HG03469 (cell line): ENCODE measurements at regions not wholly inside any gene's neighbourhood (a gene's known extent, or its start where the extent isn't known, plus 50 kb on each side); places are given as distances from the start of the nearest gene placed in this dataset.

Source experiments
- ATAC-seq: cut with Tn5 transposase; IDR thresholded peaks from one replicate; pipeline ENCODE4 v1.9.1; 2021; ENCODE audit warnings: mild to moderate bottlenecking, moderate library complexity, moderate number of reproducible peaks; ENCODE audit not compliant: unreplicated experiment

DNA sequence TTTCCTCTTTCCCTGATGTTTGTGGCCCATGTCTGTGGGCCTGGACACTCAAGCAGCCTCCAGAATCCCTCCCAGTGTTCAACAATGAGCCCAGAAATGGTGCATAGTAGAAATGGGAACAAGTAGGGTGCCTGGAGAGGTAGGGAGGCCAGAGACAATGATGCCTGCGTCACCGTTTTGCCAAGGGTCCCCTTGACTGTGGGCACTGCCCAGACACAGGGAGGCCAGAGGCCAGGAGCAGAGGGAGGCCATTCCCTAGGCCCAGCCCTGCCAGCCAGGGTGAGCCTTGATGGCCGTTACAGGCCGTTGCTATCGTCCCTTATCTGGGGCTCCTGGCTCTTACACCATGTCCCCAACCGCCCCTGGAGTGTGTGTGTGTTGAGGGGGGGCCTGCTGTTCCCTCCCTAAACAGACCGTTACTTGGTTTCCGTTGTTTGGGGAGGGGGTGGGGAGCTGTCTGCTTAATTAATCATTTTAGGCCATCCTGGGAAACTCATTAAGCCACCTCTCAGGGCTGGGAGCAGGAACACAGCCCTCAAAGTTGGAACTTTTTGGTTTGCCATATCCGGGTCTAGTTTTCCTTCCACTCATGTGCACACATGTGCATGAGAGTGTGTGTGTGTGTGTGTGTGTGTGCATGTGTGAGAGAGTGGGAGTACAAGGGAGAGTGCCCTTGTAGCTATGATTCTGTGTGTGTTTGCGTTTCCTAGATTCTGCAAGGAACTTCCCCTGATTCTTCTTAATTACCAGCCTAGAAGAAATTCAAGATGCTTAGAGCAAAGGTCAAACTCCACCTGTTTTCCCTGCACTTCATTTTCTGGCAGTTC, 135.2 kb upstream of the HAAO start:
- ATAC-seq = no peak

DNA sequence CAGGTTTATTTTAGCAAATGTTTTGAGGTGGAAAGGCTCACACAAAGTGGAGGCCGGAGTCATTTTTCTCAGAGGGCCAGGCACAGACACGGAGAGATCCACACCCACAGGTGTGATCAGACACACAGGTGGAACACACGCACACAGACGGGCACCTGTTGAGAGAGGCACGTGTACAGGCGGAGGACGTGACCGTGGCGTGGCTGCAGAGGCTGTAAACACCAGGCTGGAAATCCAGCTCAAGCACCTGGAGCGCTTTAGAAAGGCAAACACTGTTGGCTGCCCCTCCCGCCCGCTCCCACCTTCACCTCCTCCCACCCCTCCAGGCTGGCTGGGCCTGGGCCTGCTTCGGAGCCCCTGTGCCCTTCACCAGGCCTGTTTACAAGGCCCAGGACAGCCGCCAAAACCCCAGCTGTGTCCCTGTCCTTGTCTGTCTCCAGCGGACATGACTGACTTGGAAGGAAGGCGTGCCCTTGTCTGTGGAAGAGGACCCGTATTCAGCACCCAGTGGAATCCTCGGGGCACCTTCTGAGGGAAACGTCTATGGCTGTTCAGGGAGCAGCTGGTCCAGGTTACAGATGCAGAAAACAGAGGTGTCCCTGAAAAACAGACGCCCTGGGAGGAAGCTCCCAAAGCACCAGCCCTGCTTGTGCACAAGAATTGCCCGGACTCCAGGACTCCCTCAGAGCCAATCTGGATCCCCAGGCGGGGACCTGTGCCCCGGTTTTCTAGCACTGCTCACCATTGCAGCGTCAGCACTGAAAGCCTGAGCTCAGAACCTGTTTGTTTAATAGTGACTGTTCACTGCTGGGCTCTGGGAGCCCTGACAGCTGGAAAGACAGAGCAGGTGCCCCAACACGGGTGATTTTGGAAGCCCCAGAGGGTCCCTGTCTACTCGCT, 134.3 kb upstream of the HAAO start:
- ATAC-seq = no peak

DNA sequence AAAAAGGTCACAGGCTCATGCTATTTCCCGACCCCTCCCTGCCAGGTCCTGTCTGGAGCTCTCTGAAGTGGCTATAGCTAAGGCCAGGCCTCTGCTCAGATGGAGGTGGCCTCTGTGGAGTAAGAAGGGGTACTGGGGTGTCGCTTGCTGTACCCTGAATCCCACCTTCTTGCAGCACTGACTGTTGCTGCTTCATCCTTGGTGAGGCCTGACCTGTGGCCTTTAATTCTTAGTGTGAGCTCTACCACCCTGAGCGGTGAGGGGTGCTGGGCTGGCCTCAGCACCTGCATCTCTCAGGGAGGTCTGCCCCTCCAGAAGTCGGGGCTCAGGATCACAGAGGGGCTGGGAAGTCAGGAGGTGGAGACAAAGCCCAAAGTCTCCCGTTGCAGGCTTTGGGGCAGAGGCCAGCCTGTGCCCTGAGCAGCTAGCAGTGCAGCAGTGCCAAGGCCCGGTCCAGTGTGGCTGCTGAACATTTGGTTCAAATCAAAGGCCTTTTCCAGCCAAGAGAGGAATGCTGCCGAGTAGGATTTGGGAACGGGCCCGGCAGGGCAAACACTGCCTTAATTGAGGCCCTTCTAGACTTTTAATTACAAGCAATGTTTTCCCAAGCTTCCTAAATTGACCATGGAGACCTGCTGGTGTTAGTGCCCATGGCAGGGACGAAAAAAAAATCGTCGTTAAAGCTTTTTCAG, 133.5 kb upstream of the HAAO start:
- ATAC-seq = no peak

DNA sequence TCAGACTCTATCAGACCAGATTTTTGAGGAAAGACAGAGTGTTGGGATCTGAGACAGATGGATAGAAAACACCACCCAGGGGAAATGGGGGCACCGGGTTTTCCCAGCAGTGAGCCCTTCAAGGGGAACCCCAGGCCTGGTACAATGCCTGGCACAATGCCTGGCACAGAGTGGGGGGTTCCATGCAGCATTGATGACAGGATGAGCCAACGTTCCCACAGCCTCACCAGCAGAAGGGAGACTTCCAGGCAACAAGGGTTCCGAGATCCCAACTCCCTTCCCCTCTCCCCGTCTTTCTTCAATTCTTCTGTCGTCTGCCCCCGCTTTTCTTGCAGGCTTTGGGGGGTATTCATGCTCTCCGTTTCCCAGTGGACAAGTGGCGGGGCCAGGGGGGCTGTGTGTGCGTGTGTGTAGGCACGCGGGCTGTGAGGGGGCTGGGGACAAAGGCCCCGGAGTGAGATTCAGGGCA, 132.1 kb upstream of the HAAO start:
- ATAC-seq = no peak

DNA sequence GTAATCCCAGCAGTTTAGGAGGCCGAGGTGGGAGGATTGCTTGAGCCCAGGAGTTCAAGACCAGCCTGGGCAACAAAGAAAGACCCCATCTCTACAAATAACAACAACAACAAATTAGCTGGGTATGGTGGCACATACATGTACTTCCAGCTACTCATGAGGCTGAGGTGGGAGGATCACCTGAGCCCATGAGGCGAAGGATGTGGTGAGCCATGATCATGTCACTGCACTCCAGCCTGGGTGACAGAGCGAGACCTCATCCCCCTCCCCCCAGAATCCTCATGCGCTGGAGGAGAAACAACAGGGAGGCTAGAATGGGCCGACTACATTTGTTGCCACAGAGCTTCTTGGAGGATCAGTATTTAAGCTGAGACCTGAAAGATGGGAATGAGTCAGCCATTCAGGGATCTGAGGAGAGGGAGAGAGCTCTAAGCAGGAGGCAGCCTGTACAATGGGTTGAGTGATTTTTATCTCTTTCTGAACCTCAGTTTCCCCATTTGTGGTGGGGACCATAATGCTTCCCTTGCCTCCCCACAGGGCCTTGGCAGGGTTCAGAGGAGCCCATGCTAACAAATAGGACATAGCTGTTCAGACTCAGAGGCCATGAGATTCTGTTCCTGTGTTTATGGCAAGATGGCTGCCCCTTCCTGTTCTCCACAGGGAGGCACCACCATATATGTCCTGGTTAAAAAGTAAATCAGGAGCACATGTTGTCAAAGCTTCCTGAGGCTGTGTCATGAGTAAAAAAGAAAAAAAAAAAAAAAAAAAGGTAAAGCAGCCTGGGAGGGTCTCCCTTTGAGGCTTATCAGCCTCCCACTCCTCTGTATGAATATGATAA, 131.4 kb upstream of the HAAO start:
- ATAC-seq = no peak

DNA sequence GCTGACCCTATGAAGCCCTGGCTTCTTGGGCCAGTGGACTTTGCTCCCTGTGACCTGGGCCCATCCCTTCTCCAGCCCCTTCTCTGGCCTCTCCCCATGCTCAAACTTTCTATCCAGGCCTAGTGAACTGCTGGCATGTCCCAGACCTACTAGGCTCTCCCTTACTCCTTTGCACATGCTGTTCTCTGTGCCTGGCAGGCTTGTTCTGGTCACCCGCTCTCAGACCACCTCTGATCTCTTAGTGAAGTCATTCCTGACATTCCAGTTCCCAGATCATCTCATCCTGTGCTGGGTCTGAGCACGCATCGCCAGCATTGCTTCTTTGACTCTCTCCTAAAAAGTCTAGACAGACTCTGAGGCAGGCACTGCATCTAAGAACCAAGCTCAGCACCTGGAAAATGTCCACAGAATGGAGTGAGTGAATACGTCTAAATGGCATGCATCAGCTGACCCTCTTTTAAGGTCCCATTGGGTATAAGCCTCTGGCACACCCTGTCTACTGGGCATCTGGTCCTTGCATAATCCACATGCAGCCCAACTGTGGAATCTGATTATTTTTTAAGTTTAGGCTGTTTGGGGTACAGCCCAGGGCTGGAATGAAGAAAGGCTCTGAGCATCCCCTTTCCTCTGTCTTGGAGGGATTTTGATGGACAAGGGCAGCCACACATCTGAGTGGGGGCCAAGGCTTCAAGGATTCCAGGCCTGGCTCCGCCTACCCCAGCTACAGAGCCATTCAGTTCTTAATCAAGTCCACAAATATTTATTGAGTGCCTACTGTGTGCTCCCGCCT, 130.6 kb upstream of the HAAO start:
- ATAC-seq = no peak

DNA sequence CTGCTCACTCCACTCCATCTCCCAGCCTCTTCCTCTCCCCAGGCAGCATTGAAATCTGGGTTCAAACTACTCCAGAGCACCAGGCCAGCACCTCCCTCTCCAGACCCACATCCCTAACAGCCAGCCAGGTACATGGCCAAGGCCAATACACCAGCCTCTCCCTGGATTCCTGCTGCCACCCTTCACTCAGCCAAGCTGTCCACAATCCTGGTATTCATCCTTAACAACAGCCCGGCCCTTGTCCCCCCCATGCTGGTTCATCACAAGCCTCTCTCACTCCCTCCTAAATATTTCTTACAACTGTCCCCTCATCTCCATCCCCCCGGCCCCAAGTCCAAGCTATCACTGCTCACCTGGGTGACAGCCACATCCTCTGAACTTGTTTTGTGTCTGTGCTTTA, 129.9 kb upstream of the HAAO start:
- ATAC-seq = no peak

DNA sequence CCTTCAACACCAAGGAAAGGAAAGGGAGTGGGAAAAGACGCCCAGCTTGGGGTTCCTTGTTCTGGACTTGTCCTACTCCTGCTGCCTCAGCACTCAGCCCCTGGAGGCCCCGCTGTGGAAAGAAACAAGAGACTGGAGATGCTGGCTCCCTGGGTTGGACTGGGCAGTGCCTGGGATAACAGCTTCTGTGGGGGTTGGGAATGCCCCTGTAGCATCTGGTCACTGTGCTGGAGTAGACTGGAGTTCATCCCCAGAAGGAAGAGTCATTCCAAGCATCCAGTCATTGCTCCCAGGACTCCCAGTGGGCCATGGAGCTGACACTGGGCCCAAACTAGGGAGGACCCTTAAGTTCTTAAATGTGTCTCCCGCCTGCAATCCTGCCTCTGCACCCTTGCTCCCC, 129.3 kb upstream of the HAAO start:
- ATAC-seq = no peak

DNA sequence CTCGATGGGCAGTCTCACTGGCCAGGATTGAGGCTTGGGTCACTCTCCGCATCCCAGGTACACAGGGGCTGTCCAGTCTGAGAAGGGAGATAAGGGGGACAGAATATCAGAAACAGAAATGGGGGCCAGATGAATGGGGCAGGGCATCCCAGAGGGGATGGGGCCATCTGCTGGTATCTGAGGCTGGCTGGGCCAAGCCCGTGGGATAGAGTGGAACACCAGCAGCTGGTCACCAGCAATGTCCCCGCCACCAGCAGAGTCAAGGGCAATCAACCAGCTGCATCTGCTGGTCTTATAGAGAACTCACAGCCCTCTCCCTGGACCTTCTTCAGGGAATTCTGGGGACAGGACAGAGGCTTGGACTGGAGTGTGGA, 128.8 kb upstream of the HAAO start:
- ATAC-seq = no peak

DNA sequence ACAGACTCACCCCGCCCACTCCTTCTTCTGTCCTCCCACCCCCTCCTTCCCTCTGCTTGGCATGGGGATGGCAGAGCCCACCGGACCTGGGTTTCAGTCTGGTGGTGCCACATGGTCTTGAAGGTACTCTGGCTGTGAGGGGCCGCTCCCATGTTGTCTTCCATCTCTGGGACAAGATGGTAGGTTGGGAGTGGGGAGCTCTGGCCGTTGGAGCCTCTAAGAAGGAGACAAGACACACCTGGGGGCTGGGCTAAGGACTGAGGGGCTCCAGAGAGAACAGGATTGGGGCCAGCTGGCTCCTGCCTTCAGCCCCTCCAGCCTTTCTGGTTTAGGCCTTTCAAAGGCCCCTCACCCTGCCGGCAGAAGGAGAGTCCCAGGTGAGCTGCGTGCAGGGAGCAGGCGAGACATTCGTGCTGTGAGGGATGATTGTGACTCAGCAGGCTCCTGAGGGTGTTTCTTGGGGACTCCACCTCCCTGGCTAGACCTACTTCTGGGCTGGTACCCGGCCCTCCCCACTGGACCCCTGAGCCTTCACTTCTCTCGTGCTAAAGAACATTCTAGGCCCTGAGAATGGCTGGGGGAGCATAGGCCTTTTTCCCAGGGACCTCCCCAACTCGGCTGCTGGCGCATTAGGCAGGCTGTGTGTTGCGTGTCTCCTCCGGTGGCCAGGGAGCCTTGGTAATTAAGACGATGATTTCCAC, 128.2 kb upstream of the HAAO start:
- ATAC-seq = no peak

DNA sequence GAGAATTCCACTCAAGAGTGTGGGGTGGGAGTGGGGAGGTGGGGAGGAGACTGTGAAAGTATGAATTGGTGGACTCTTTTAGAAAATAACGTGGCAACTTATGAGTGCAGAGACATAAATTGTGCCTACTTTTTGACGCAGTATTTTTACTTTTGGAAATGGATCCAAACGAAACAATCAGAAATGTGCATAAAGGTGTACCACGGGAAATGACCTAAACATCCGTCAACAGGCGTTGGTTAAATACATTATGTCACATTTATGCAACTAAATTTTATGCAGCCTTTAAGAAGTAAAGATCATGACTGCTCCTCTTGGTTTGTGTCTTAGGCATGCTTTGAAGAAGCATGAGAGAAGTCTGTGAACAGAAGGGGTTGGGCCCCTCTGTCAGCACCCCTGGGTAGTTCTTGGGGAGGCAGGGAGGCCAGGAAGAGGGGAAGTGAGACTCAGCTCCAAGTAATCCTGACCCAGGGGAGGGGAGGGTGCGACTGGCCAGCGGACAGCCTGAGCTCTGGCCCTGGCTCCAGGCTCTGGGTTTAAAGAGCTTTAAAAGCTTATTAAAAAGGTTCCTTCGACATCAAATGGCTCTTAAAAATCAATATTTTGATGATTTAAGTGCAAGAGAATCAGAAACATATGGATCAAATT, 126.4 kb upstream of the HAAO start:
- no peak for ATAC-seq

DNA sequence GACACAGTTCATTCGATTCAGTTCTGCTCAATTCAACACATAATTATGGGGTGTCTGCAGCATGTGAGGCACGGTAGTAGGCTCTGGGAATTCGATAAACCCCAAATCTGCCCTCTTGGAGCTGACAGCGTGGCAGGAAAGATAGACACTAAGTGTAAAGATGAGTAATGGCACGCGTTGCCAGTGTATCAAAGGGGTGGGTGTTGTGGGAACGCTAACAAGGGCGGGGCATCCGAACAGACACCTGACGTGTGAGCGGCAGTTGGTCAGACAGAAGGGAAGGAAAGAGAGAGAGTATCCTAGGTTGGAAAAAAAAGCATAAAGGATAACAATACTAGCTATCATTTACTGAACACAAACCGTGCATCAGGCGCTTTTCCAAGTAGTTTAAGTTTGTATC, 125.7 kb upstream of the HAAO start:
- ATAC-seq = no peak

DNA sequence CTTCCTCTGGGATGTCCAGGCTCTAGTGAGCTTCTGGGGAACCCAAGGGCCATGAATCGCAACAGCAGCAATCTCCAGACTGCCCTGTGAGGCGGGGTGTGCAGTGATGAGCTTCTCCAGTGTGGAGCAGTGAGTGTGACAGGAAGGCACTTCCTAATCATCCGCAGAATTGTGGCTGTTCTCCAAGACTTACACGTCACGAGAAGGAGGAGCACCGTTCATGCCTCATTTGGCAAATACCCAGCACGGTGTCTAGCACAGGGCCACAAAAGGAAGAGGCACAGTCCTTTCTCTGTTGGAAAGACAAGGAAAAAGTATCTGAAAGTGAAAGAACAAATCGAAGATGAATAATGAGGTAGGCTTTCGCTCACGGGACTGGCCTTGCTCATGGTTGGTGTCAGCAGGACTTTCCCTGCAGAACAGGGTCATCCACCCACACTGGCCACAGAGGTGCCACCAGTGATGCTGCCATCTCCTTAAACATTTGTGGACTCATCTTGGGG, 125.1 kb upstream of the HAAO start:
- no peak for ATAC-seq

DNA sequence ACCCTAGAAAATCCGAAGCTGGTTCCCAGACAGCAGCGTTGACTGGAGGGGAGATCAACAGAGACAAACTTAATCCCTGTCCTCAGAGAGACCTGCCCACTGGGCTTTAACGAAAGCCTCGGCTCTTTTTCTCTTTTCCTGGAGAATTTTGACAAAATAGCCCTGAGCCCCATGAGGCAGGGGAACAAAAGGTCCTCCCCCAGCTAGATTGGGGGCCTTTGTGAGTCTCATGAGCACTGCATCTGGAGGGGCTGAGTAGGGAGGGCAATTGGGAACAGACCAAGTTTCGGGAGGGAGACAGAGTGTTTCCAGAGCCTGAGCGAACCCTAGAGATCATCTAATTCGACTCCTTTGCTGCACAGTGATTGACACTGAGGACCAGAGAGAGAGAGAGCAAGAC, 123.9 kb upstream of the HAAO start:
- ATAC-seq = no peak

DNA sequence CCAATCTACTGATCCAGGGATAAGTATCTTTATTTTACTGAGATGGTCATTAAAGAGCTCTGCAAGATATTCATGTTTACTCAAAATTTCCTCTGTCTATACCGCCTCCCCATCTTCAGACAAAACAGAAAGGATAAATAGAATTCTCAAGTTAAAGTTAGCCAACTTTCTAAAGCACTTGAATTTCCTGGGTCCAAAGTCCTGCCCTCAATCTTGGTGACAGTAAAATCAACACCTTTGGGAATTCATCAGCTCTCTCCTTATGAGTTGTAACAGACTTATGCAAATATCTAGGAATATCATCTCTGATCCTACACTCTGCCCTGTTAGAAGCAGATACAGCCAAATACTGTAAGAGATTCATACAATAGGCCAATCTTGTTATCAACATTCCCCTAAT, 122.5 kb upstream of the HAAO start:
- no peak for ATAC-seq

DNA sequence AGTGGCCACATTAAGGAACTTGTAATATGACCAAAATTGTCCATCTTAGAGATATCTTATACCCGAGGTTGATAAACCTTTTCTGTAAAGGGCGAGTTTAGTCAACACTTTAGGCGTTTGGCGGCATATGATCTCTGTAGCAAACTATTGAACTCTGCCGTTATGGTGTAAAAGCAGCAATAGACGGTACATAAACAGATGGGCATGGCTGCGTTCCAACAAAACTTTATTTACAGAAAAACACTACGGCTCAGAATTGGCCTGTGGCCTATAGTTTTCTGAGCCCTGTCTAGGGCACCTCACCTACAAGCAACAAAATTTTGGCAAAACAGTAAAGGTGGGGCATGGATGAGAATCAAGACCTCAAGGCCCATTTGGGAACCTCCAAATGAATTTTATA, 121.9 kb upstream of the HAAO start:
- no peak for ATAC-seq

DNA sequence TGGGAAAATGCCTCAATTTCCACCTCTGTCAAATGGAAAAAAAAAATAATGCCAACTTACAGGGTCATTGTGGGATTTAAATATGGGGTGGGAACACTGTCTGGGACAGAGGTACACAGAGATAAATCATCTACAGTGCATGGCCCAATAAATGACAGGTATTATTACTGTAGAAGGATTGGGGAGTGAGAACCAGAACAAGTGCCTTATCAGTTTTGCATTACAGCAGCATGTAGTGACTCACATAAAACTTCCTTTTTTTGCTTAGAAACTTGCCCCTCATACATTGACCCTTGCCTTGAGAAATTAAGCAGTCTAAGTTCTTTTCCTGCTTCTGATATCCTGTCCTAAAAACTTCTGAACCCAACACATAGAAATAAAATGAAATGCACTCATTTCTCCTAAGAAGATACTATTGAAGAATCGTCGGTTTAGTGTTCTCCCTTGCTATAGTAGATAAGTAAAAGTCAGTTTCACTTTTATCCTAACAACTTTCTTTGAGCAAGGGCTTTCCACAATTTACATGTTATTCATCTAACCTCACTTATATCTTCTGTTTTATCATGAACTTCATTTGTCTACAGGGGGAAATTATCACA, 121.0 kb upstream of the HAAO start:
- ATAC-seq = no peak
